ENCODE measurements at regions not wholly inside any gene's neighbourhood (a gene's known extent, or its start where the extent isn't known, plus 50 kb on each side); places are given as distances from the start of the nearest gene placed in this dataset.

GRCh38 chr1:244958593-244958992 lies 94.2 kb upstream of the HNRNPU start:
- no TSS peak for BruUV-seq (replicated peaks)
- H3K4me1 ChIP-seq (replicated peaks in 1 of 2; ENCODE audit: control insufficient read depth in 2 of 2, insufficient read depth in 2 of 2, low read length in 2 of 2), result peaks cover 3 to 4% of the 10 kb centered on the region in 2 experiments; a peak in 2 of 5 replicates
- ATAC-seq, result no peak
- H3K27me3 ChIP-seq (ENCODE audit: control insufficient read depth in 2 of 2, insufficient read depth in 2 of 2, low read length in 2 of 2), result no peaks in the 10 kb centered on the region
- no peaks in the 10 kb centered on the region for H3K36me3 ChIP-seq (ENCODE audit: control insufficient read depth, insufficient read depth, low read length)
- POLR2A ChIA-PET, result interaction anchor here (0.8 to 1.4 kb wide), 3 partner anchors 11 to 44 kb away, joined by 3 to 7 read pairs (median 3); a partner anchor contains a TSS
- H3K9ac ChIP-seq (ENCODE audit: insufficient read depth in 1 of 2, low read depth in 2 of 2, low read length in 2 of 2), result no peak overlapping the region
- TF ChIP-seq XRCC4 (IDR thresholded peaks at IDR 0.05; ENCODE audit: extremely low read depth, insufficient read depth, insufficient read length), result no peak
- in situ Hi-C loops (cut with MboI) (no loop called here), intact Hi-C loops (cut with micrococcal nuclease) (no loop called here)
- CTCF ChIA-PET (ENCODE audit: low intra/inter-chr PET ratio), result no interaction called here
- H3K9me3 ChIP-seq (replicated peaks; ENCODE audit: control insufficient read depth, insufficient read depth, low read depth, low read length), result no peaks in the 10 kb centered on the region
- H3K27ac ChIP-seq (ENCODE audit: extremely low read depth, low read depth, low read length), result no peak overlapping the region
- 70% methylated on average over 4 of the region's 4 CpGs for WGBS (ENCODE audit: insufficient coverage, low coverage, missing lambda C conversion rate)
- H4K20me1 ChIP-seq (replicated peaks; ENCODE audit: control insufficient read depth, insufficient read depth, low read length), result no peaks in the 10 kb centered on the region
- no peaks in the 10 kb centered on the region for H3K79me2 ChIP-seq (ENCODE audit: control insufficient read depth, insufficient read depth, low read length)
- no peak overlapping the region for H2AFZ ChIP-seq (ENCODE audit: low read depth, low read length)
- H3K9me1 ChIP-seq (ENCODE audit: control insufficient read depth, insufficient read depth, low read length), result no peaks in the 10 kb centered on the region
- no peak for FAIRE-seq
- H3K4me3 ChIP-seq, result no peak overlapping the region
- no peak overlapping the region for H3K4me2 ChIP-seq (ENCODE audit: insufficient read depth, low read length)
- DNase-seq (ENCODE audit: extremely low read depth in 1 of 4, low spot score in 3 of 4), result no peak

- Histone ChIP-seq H2AFZ (ENCODE audit: low read depth, low read length) (no peak overlapping the region), H3K4me3 (no peak overlapping the region), H3K79me2 (ENCODE audit: control insufficient read depth, insufficient read depth, low read length) (no peaks in the 10 kb centered on the region), H3K9me3 (replicated peaks; ENCODE audit: control insufficient read depth, insufficient read depth, low read depth, low read length) (no peaks in the 10 kb centered on the region), H3K36me3 (ENCODE audit: control insufficient read depth, insufficient read depth, low read length) (no peaks in the 10 kb centered on the region), H3K4me2 (ENCODE audit: insufficient read depth, low read length) (no peak overlapping the region), H4K20me1 (replicated peaks; ENCODE audit: control insufficient read depth, insufficient read depth, low read length) (no peaks in the 10 kb centered on the region), H3K9me1 (ENCODE audit: control insufficient read depth, insufficient read depth, low read length) (no peaks in the 10 kb centered on the region), H3K27me3 (ENCODE audit: control insufficient read depth in 2 of 2, insufficient read depth in 2 of 2, low read length in 2 of 2) (no peaks in the 10 kb centered on the region), H3K4me1 (replicated peaks in 1 of 2; ENCODE audit: control insufficient read depth in 2 of 2, insufficient read depth in 2 of 2, low read length in 2 of 2) (no peaks in the 10 kb centered on the region), H3K9ac (ENCODE audit: insufficient read depth in 1 of 2, low read depth in 2 of 2, low read length in 2 of 2) (no peak overlapping the region), H3K27ac (ENCODE audit: extremely low read depth, low read depth, low read length) (no peak overlapping the region)
- ATAC-seq (no peak), DNase-seq (ENCODE audit: extremely low read depth in 1 of 4, low spot score in 3 of 4) (no peak), FAIRE-seq (no peak)
- ChIA-PET CTCF (ENCODE audit: low intra/inter-chr PET ratio) (no interaction called here), POLR2A (interaction anchor here (1.2 kb wide), 1 partner anchor 9 kb away, joined by 3 read pairs; no protein-coding TSS in a partner anchor)
- TF ChIP-seq CREB3 (tag; conservative IDR thresholded peaks at IDR 0.05; ENCODE audit: low read depth) (no peak), SPI1 (IDR thresholded peaks at IDR 0.05; ENCODE audit: borderline replicate concordance, low read depth, low read length) (0 out of 2 replicates have a peak, but pooled peaks have one; percentile 28), PRPF4 (IDR thresholded peaks at IDR 0.05; ENCODE audit: insufficient read depth, low read depth, low read length, poor library complexity, severe bottlenecking) (no peak)
- BruUV-seq (replicated peaks), result no TSS peak
- WGBS (ENCODE audit: insufficient coverage, low coverage, missing lambda C conversion rate), result 27% methylated on average over 6 of the region's 6 CpGs
- in situ Hi-C loops (cut with MboI) (no loop called here), intact Hi-C loops (cut with micrococcal nuclease) (no loop called here)
Measured at GRCh38 chr1:244957525-244957924, 93.2 kb upstream of the HNRNPU start.

All from K562 (cell line).